HEK293T (cell line): ENCODE measurements at regions not wholly inside any gene's neighbourhood (a gene's known extent, or its start where the extent isn't known, plus 50 kb on each side); places are given as distances from the start of the nearest gene placed in this dataset.

Source experiments
- CTBP1 ChIP-seq: fragments of 450-650 bp; IDR thresholded peaks from 2 replicates; pipeline ENCODE4 v1.6.1; 2016; ENCODE audit warnings: borderline replicate concordance
- ELF4 ChIP-seq: fragments of 450-650 bp; IDR thresholded peaks from 2 replicates; pipeline ENCODE4 v1.6.1; 2017; ENCODE audit warnings: antibody characterized with exemption
- FOXK2 ChIP-seq: fragments of 450-650 bp; IDR thresholded peaks from 2 replicates; pipeline ENCODE4 v1.6.1; 2016; ENCODE audit warnings: mild to moderate bottlenecking
- LEF1 ChIP-seq: fragments of 450-650 bp; IDR thresholded peaks from 2 replicates; pipeline ENCODE4 v1.6.1; 2017; ENCODE audit warnings: mild to moderate bottlenecking, borderline replicate concordance
- SP1 ChIP-seq: fragments of 450-650 bp; IDR thresholded peaks from 2 replicates; pipeline ENCODE4 v1.6.1; 2017
- SUZ12 ChIP-seq: fragments of 450-650 bp; IDR thresholded peaks from 2 replicates; pipeline ENCODE4 v1.6.1; 2016; ENCODE audit warnings: mild to moderate bottlenecking
- TF ChIP-seq, protein P1 (sequence below): fragments of 450-650 bp; IDR thresholded peaks from 2 replicates; pipeline ENCODE4 v1.6.1; 2016

DNA sequence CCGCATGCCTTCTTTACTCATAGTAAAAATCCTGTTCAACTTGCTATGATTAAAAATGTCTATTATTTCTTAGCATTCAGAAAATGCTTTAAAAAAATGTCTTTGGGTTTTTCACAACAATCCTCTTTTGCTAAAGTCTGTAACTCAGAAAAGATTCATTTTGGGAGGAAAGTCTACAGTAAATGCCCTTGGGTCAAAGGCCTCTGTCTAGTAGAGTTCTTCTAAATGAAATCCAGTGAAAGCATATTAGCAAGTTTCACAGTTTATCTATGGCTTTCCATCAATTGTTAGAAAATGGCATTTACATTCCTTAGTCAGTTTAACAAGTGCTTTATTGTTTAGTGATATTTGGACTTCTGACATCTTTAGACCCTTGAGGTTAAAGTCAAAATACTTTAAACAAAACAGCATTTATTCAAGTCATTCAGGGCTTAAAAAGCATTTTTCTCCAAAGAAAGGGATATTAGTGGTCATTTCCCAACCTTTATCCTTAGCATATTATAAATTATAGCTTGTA is 137.1 kb upstream of the TARS1 start:
- TF ChIP-seq, protein P1, sequence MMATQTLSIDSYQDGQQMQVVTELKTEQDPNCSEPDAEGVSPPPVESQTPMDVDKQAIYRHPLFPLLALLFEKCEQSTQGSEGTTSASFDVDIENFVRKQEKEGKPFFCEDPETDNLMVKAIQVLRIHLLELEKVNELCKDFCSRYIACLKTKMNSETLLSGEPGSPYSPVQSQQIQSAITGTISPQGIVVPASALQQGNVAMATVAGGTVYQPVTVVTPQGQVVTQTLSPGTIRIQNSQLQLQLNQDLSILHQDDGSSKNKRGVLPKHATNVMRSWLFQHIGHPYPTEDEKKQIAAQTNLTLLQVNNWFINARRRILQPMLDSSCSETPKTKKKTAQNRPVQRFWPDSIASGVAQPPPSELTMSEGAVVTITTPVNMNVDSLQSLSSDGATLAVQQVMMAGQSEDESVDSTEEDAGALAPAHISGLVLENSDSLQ, result no peak
- TF ChIP-seq CTBP1, result no peak
- TF ChIP-seq LEF1, result no peak
- TF ChIP-seq SP1, result no peak
- no peak for TF ChIP-seq ELF4
- no peak for TF ChIP-seq SUZ12
- TF ChIP-seq FOXK2, result no peak
